ENCODE measurements at regions not wholly inside any gene's neighbourhood (a gene's known extent, or its start where the extent isn't known, plus 50 kb on each side); places are given as distances from the start of the nearest gene placed in this dataset.

GRCh38 chr18:25819746-25820363 is 270.6 kb downstream of the SS18 start:
- intact Hi-C loops (cut with DNase I): no loop called here
- DNase-seq: no peak

DNA sequence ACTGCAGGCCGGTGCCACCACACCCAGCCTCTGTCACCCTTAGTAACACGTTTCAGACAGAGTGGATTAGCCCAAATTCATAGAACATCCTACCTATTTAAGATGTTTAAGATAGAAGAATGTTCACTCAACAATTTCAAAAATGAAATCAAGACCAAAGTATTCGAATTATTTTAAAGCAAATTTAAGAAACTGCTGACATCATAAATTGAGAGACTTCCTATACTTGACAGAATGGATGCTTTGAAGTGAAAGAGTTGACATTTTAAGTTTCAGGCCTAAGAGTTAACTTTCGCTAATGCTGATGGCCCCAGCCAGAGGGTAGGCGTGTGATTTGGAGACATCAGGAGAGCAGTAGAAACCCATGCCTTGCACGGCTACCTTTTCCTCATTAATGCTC is 271.9 kb downstream of the SS18 start:
- DNase-seq: no peak
- intact Hi-C loops (cut with DNase I): no loop called here

- intact Hi-C loops (cut with DNase I): no loop called here
- no peak for DNase-seq
Measured at GRCh38 chr18:25817546-25818237, 272.7 kb downstream of the SS18 start.

- intact Hi-C loops (cut with DNase I): no loop called here
Measured at GRCh38 chr18:25815659-25816058, 274.8 kb downstream of the SS18 start.

DNA sequence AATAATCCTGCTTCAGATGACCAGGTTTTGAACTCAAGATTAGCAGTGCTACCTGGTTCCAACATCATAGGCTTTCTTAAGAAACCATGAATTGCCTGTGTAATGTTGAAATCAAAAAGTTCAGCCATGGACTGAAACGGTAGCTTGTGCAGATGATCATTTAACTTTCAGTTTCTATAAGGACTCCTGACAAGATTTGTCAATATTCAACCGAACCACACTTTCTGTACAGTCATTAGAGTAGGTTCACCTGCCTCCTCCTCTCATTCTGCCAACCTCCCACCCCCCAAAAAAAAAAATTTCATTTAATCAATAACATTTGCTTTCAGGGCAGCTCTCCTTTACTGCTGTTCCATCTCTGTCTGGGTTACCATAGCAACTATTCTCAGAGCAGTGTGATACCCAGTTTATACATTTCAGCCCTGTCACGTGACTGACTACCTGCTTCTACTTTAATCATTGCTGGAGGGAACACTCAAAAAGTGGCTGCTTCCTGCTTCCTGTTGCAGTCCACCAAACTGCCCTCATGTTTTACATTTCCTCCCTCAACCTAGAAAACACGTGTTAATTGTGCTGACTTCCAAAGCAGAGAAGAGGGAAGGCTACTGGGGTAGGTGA is 275.5 kb downstream of the SS18 start:
- DNase-seq: peak in 15 of 42 donors; percentile 7 to 73 (median 28)
- intact Hi-C loops (cut with DNase I): no loop called here

More at GRCh38 chr18:25815659-25816058, 274.8 kb downstream of the SS18 start:
- DNase-seq: no peak

DNA sequence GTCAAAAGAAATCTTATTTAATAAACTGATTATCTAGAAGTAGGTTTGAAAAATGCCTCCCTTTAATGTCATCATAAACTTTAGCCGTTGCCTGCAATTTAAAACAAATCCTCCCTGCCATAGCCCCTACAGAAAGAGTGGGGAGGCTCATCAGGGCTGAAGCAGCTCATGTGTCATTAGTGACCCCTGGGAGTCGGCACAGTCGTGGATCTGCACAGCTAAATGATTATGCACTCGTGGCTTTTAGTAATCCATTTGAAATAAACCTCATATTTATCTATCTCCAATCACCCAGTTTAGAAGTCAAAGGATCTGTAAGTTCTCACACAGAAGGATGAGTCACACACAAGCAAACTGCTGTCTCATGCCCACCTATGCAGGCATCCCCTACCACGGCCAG is 277.3 kb downstream of the SS18 start:
- intact Hi-C loops (cut with DNase I): no loop called here
- DNase-seq: no peak

DNA sequence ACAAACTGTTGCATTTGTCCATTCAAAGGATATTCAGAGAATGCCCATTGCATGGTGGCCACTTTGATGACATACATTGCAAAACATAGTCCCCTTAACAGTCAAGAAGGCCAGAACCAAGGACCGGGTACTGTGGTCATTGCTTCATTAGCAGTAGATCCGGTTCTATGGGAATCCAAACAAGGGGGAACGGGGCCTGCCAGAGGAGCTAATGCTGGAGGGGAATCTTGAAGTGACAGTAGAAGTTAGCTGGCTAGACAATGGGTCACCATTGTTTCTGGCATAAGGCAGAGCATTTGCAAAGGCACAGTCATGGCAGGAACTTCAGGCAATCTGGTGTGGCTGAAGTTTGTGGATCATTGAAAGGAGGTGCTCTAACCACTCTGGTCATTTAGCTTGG is 279.7 kb downstream of the SS18 start:
- no peak for DNase-seq
- intact Hi-C loops (cut with DNase I): no loop called here

DNA sequence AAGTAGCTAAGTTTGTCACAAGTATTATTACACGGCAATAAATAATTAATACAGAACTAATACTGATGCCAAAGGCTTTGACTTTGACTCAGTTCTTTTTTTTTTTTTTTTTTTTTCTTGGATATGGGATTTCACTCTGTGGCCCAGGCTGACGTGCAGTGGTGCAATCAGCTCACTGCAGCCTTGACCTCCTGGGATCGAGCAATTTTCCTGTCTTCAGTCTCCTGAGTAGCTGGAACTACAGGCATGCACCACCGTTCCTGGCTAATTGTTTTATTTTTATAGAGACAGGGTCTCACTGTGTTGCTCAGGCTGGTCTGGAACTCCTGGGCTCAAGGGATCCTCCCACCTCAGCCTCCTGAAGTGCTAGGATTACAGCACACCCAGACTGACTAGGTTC is 284.5 kb downstream of the SS18 start:
- intact Hi-C loops (cut with DNase I): no loop called here
- no peak for DNase-seq

GRCh38 chr18:25805323-25805722 is 285.1 kb downstream of the SS18 start:
- intact Hi-C loops (cut with DNase I): no loop called here
- no peak for DNase-seq

DNA sequence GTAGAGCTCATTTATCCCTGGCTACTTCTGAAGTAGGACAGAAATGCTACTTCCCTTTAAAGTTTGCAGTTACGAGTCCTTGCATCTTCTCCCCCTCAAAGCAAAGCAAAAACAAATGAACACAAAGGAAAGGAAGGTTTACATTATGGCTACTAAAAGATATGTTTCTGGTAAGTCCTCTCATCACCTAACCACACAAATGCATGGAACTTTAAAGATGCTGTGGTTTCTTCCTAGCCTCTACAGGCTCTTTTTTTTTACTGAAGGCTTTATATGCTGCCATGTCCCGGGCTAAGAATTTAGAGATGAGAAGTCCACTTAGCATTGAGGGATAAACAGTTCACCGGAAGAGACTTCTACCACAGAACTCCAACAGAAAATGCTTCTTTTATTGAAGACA is 291.2 kb downstream of the SS18 start:
- intact Hi-C loops (cut with DNase I): no loop called here
- no peak for DNase-seq

- DNase-seq: no peak
- intact Hi-C loops (cut with DNase I): no loop called here
Measured at GRCh38 chr18:25798046-25798445, 292.4 kb downstream of the SS18 start.

GRCh38 chr18:25795213-25795612 is 295.2 kb downstream of the SS18 start:
- peak in 10 of 42 donors; percentile 3 to 35 (median 24) for DNase-seq
- intact Hi-C loops (cut with DNase I): no loop called here

GRCh38 chr18:25787276-25787675 is 303.1 kb downstream of the SS18 start:
- intact Hi-C loops (cut with DNase I): no loop called here
- no peak for DNase-seq

- DNase-seq: no peak
- intact Hi-C loops (cut with DNase I): no loop called here
Measured at GRCh38 chr18:25786758-25787157, 303.7 kb downstream of the SS18 start.

DNA sequence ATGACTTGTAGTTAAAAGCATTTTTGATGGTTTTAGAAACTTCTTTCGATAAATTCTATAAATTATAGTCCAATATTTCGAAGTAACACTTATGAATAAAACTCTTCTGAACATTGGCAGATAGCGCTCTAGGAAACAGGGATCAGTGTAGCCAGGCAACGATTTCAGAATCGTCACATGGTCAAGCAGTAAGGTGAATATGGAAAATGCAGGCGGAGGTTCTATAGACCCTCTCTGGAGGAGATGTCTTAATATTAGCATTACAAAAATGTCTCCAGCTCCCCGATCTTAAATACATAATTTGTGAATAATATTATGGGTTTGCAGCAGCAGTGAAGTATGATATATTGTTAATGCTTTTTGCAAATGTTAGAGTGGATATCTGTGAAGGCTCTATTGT is 310.3 kb downstream of the SS18 start:
- intact Hi-C loops (cut with DNase I): no loop called here
- DNase-seq: no peak

- intact Hi-C loops (cut with DNase I): no loop called here
- no peak for DNase-seq
Measured at GRCh38 chr18:25771796-25772195, 318.6 kb downstream of the SS18 start.

- intact Hi-C loops (cut with DNase I): no loop called here
- DNase-seq: no peak
Measured at GRCh38 chr18:25764777-25765176, 325.6 kb downstream of the SS18 start.

DNA sequence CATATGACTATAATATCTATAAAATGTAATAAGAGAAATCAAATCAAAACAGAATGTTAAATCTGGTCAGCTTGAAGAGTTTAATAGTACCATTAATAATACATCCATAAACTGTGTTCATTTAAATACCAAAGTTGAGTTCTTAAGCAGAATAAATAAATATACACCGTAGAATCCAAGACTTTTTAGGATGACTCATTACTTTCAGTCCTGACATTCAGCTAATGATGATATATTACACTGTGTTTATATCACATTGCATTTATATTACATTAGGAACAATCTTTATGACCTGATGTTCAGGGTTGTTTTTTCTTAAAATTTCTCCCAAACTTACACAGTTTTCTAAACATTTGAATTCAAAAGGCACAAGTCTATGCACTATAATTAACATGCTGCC is 331.3 kb downstream of the SS18 start:
- intact Hi-C loops (cut with DNase I): no loop called here
- DNase-seq: no peak

DNA sequence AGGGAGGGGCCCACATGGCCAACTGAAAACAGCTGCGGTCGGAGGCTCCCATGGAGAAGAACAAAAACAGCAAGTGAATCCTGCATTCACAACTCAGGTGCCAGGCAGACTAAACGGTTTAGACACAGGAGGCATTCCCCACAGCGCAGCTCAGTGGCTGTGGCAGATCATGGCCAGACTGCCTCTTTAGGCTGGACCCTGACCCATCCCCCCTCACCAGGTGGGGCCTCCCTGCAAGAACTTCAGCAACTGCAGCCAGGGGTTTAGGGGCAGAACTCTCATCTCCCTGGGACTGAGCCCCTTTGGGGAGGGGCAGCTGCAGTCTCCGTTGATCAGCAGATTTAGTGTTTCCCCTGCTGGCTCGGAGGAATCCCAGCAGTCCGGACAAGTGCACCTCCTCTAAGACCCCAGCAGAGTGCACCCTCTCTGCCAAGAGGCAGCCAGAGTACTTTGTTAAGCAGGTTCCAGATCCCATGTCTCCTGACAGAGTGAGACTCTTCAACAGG is 346.7 kb downstream of the SS18 start:
- intact Hi-C loops (cut with DNase I): no loop called here

GRCh38 chr18:25739376-25739775 is 351.0 kb downstream of the SS18 start:
- intact Hi-C loops (cut with DNase I): no loop called here
- DNase-seq: no peak

More for the DNA sequence above, 346.7 kb downstream of the SS18 start:
- no peak for DNase-seq

All from head of caudate nucleus (tissue), 42 donors.